ENCODE measurements at regions not wholly inside any gene's neighbourhood (a gene's known extent, or its start where the extent isn't known, plus 50 kb on each side); places are given as distances from the start of the nearest gene placed in this dataset.

DNA sequence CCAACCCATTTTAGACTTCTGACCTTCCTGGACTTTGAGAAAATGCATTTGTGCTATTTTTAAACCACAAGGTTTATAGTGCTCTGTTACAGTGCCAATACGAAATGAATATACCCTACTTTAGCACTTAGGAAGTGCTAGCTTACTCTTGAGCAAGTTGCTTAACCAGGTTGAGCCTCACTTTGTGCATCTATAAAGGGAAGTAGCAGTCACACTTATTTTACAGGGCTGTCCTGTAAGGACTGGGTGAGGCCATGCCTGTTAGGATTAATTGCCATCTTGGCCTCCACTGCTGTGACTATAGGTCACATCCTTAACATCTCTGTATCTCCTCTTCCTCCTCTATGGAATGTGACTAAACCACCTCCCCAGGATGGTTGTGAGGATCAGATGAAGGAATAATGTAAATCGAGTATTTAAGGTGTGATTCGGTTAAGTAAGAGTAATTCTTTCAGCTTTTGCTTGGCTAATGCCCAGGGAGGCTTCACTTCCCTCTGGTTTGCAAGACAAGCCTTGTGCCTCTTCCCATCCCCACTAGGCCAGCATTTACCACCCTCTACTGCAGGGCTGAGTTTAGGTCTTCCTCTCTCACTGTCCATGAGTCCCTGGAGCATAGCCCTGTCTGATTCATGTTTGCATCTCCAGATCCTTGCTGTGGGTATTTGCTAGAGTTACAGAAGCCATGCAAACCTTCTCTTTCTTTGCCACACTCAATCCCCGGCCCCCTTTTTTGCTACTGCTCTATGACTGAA, 341.2 kb downstream of the ZNF521 start:
- no peak for TF ChIP-seq POLR2AphosphoS5 (IDR thresholded peaks at IDR 0.05; ENCODE audit: borderline replicate concordance, low read depth, low read length)
- TF ChIP-seq EZH2 (IDR thresholded peaks at IDR 0.05): no peak
- no peak for TF ChIP-seq FOXP2 (optimal IDR thresholded peaks at IDR 0.05; ENCODE audit: control extremely low read depth, extremely low read length, insufficient read depth)
